Ovary (tissue), 3 donors: ENCODE measurements at regions not wholly inside any gene's neighbourhood (a gene's known extent, or its start where the extent isn't known, plus 50 kb on each side); places are given as distances from the start of the nearest gene placed in this dataset.

Experiments used
- EP300 ChIP-seq: sonication (generic); formaldehyde crosslinking; IDR thresholded peaks from one replicate; pipeline ENCODE4 v1.6.1; 2017; ENCODE audit warnings: antibody characterized with exemption
- POLR2A ChIP-seq: fragments of 450-650 bp; IDR thresholded peaks from one replicate; pipeline ENCODE4 v1.6.1; 2017; ENCODE audit warnings: antibody characterized with exemption, mild to moderate bottlenecking, moderate library complexity
- TF ChIP-seq, protein P1 (sequence below), 3 donors: fragments of 450-650 bp in 2 of 3; fragments of 200-600 bp in 1 of 3; IDR thresholded peaks; one replicate each; pipeline versions ENCODE4 v1.5.1 to v1.8.0; 2016 to 2022; ENCODE audit warnings: antibody characterized with exemption in 3 of 3, mild to moderate bottlenecking in 1 of 3
- donor health status: DM: no; HTN: no; CAD: no.

GRCh38 chrX:10979956-10980355 is 131.2 kb upstream of the HCCS start:
- TF ChIP-seq, protein P1, sequence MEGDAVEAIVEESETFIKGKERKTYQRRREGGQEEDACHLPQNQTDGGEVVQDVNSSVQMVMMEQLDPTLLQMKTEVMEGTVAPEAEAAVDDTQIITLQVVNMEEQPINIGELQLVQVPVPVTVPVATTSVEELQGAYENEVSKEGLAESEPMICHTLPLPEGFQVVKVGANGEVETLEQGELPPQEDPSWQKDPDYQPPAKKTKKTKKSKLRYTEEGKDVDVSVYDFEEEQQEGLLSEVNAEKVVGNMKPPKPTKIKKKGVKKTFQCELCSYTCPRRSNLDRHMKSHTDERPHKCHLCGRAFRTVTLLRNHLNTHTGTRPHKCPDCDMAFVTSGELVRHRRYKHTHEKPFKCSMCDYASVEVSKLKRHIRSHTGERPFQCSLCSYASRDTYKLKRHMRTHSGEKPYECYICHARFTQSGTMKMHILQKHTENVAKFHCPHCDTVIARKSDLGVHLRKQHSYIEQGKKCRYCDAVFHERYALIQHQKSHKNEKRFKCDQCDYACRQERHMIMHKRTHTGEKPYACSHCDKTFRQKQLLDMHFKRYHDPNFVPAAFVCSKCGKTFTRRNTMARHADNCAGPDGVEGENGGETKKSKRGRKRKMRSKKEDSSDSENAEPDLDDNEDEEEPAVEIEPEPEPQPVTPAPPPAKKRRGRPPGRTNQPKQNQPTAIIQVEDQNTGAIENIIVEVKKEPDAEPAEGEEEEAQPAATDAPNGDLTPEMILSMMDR (IDR thresholded peaks at IDR 0.05): no peak
- TF ChIP-seq POLR2A (no peak), EP300 (no peak)
